ENCODE measurements at regions not wholly inside any gene's neighbourhood (a gene's known extent, or its start where the extent isn't known, plus 50 kb on each side); places are given as distances from the start of the nearest gene placed in this dataset.

DNA sequence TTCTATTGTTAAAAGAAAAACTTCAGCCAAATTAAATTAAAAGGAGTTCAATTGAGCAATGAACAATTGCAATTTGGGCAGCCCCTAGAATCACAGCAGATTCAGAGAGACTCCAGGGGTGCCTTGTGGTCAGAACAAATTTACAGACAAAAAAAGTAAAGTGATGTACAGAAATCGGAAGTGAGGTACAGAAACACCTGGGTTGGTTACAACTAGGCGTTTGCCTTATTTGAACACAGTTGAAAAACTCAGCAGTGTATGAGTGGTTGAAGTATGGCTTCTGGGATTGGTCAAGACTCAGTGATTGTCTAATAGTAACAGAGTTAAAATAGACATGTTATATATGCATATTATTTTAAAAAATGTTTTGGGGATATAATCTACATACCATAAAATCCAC is 98.5 kb upstream of the ZSWIM2 start:
- DNase-seq (ENCODE audit: low read depth) (no peak), FAIRE-seq (no peak)
- no peak overlapping the region for H3K9ac ChIP-seq (ENCODE audit: low read length)
- peaks cover 3% of the 10 kb centered on the region for H3K4me1 ChIP-seq (ENCODE audit: insufficient read depth, low read length)
- H3K36me3 Mint-ChIP-seq (ENCODE audit: low read depth, unreplicated experiment) = no peaks in the 10 kb centered on the region
- H4K20me1 ChIP-seq (ENCODE audit: insufficient read depth, low read length) = no peaks in the 10 kb centered on the region
- no peaks in the 10 kb centered on the region for H3K9me3 ChIP-seq (ENCODE audit: insufficient read depth, low read depth, low read length)
- no peak overlapping the region for H3K4me2 ChIP-seq (ENCODE audit: low read length)
- H3K4me1 Mint-ChIP-seq (ENCODE audit: low read depth, unreplicated experiment) = no peaks in the 10 kb centered on the region
- TF ChIP-seq CTCF (IDR thresholded peaks at IDR 0.05; ENCODE audit: insufficient read depth, low read depth, low read length) = no peak
- no peak for TF ChIP-seq EZH2 (IDR thresholded peaks at IDR 0.05; ENCODE audit: insufficient read depth, low read length)
- H2AFZ ChIP-seq (ENCODE audit: low read depth, low read length) = no peak overlapping the region
- no peak overlapping the region for H3K4me3 Mint-ChIP-seq (ENCODE audit: unreplicated experiment)
- no peaks in the 10 kb centered on the region for H3K79me2 ChIP-seq (ENCODE audit: insufficient read depth, low read length)
- no peaks in the 10 kb centered on the region for H3K9me3 Mint-ChIP-seq (ENCODE audit: unreplicated experiment)
- H3K27me3 ChIP-seq (ENCODE audit: insufficient read depth, low read length) = no peaks in the 10 kb centered on the region
- H3K27me3 Mint-ChIP-seq (ENCODE audit: low read depth, unreplicated experiment) = no peaks in the 10 kb centered on the region
- no peak overlapping the region for H3K4me3 ChIP-seq (ENCODE audit: insufficient read depth, low read depth, low read length)
- H3K36me3 ChIP-seq (ENCODE audit: insufficient read depth, low read length) = no peaks in the 10 kb centered on the region
- no peak overlapping the region for H3K27ac ChIP-seq (ENCODE audit: low read depth, low read length)
- no peak overlapping the region for H3K27ac Mint-ChIP-seq (ENCODE audit: unreplicated experiment)

- H3K9me3 ChIP-seq (ENCODE audit: insufficient read depth, low read depth, low read length) = no peaks in the 10 kb centered on the region
- no peak overlapping the region for H3K9ac ChIP-seq (ENCODE audit: low read length)
- H4K20me1 ChIP-seq (ENCODE audit: insufficient read depth, low read length) = no peaks in the 10 kb centered on the region
- H3K36me3 ChIP-seq (ENCODE audit: insufficient read depth, low read length) = no peaks in the 10 kb centered on the region
- H3K79me2 ChIP-seq (ENCODE audit: insufficient read depth, low read length) = no peaks in the 10 kb centered on the region
- no peak for DNase-seq (ENCODE audit: low read depth)
- Mint-ChIP-seq H3K36me3 (ENCODE audit: low read depth, unreplicated experiment) (no peaks in the 10 kb centered on the region), H3K27ac (ENCODE audit: unreplicated experiment) (no peak overlapping the region), H3K4me3 (ENCODE audit: unreplicated experiment) (no peak overlapping the region), H3K4me1 (ENCODE audit: low read depth, unreplicated experiment) (no peaks in the 10 kb centered on the region), H3K9me3 (ENCODE audit: unreplicated experiment) (no peaks in the 10 kb centered on the region), H3K27me3 (ENCODE audit: low read depth, unreplicated experiment) (no peaks in the 10 kb centered on the region)
- H3K27ac ChIP-seq (ENCODE audit: low read depth, low read length) = no peak overlapping the region
- no peak for FAIRE-seq
- H3K27me3 ChIP-seq (ENCODE audit: insufficient read depth, low read length) = no peaks in the 10 kb centered on the region
- TF ChIP-seq CTCF (IDR thresholded peaks at IDR 0.05; ENCODE audit: insufficient read depth, low read depth, low read length) = no peak
- no peak for TF ChIP-seq EZH2 (IDR thresholded peaks at IDR 0.05; ENCODE audit: insufficient read depth, low read length)
- H3K4me1 ChIP-seq (ENCODE audit: insufficient read depth, low read length) = peaks cover 3% of the 10 kb centered on the region
- H2AFZ ChIP-seq (ENCODE audit: low read depth, low read length) = no peak overlapping the region
- H3K4me3 ChIP-seq (ENCODE audit: insufficient read depth, low read depth, low read length) = no peak overlapping the region
- no peak overlapping the region for H3K4me2 ChIP-seq (ENCODE audit: low read length)
These were observed 98.0 kb upstream of the ZSWIM2 start for GRCh38 chr2:186946896-186947467.

DNA sequence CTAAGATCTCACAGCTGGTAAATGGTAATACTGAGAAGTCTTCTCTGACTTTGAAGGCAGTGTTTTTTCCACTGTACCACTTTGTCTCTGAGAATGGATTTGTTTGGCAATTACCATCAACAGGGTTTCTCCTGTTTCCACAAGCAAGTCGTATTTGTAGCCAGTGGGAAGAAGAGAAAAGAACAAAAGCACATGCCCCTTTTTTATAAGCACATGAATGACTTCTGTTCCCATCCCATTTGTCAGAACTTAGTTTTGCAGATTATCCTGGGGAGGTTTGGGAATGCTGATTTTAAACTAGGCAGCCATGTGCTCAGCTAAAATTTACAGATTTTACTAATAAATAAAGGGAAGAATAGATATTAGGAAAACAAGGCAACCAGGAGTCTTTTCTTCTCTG is 92.9 kb upstream of the ZSWIM2 start:
- H3K79me2 ChIP-seq (ENCODE audit: insufficient read depth, low read length) = no peaks in the 10 kb centered on the region
- H3K27ac ChIP-seq (ENCODE audit: low read depth, low read length) = no peak overlapping the region
- H3K4me2 ChIP-seq (ENCODE audit: low read length) = no peak overlapping the region
- FAIRE-seq (no peak), DNase-seq (ENCODE audit: low read depth) (no peak)
- H3K9ac ChIP-seq (ENCODE audit: low read length) = no peak overlapping the region
- no peak overlapping the region for H3K4me3 Mint-ChIP-seq (ENCODE audit: unreplicated experiment)
- no peak overlapping the region for H3K4me3 ChIP-seq (ENCODE audit: insufficient read depth, low read depth, low read length)
- no peaks in the 10 kb centered on the region for H3K9me3 ChIP-seq (ENCODE audit: insufficient read depth, low read depth, low read length)
- TF ChIP-seq CTCF (IDR thresholded peaks at IDR 0.05; ENCODE audit: insufficient read depth, low read depth, low read length) (no peak), EZH2 (IDR thresholded peaks at IDR 0.05; ENCODE audit: insufficient read depth, low read length) (no peak)
- no peaks in the 10 kb centered on the region for H3K27me3 Mint-ChIP-seq (ENCODE audit: low read depth, unreplicated experiment)
- no peaks in the 10 kb centered on the region for H3K36me3 Mint-ChIP-seq (ENCODE audit: low read depth, unreplicated experiment)
- no peaks in the 10 kb centered on the region for H3K27me3 ChIP-seq (ENCODE audit: insufficient read depth, low read length)
- no peaks in the 10 kb centered on the region for H3K4me1 ChIP-seq (ENCODE audit: insufficient read depth, low read length)
- H3K9me3 Mint-ChIP-seq (ENCODE audit: unreplicated experiment) = no peaks in the 10 kb centered on the region
- H3K27ac Mint-ChIP-seq (ENCODE audit: unreplicated experiment) = no peak overlapping the region
- no peak overlapping the region for H2AFZ ChIP-seq (ENCODE audit: low read depth, low read length)
- no peaks in the 10 kb centered on the region for H4K20me1 ChIP-seq (ENCODE audit: insufficient read depth, low read length)
- H3K4me1 Mint-ChIP-seq (ENCODE audit: low read depth, unreplicated experiment) = no peaks in the 10 kb centered on the region
- H3K36me3 ChIP-seq (ENCODE audit: insufficient read depth, low read length) = no peaks in the 10 kb centered on the region
